ENCODE measurements at regions not wholly inside any gene's neighbourhood (a gene's known extent, or its start where the extent isn't known, plus 50 kb on each side); places are given as distances from the start of the nearest gene placed in this dataset.

DNA sequence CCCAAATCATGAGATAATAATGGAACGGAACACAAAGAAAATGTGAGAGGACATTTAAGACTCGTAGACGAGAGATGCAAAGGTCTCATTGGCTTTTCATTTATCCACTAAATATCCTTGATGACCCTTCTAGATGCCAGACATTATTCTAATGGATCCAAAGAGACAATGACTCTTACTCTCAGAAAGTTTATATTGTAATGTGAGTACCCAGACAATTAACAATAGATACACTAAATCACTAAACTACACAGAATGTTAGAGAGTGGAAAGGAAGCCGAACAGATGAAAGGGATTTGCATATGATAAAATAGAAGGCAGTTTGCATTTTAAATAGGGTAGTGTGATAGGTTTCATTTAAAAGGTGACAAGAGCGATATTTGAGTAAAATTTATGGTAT is 973.3 kb downstream of the TAF11L14 start:
- TF ChIP-seq EP300 (IDR thresholded peaks at IDR 0.05; ENCODE audit: borderline replicate concordance in 1 of 2, low read depth in 2 of 2, low read length in 2 of 2) (no peak), SP1 (IDR thresholded peaks at IDR 0.05; ENCODE audit: low read depth, low read length) (no peak), MAFK (IDR thresholded peaks at IDR 0.05; ENCODE audit: low read depth, low read length) (no peak), YY1 (IDR thresholded peaks at IDR 0.05; ENCODE audit: low read depth, low read length) (no peak), SP2 (IDR thresholded peaks at IDR 0.05; ENCODE audit: low read length) (no peak), SIN3A (conservative IDR thresholded peaks at IDR 0.05 in 1 of 2, IDR thresholded peaks at IDR 0.05 in 1 of 2; ENCODE audit: low read depth in 1 of 2, low read length in 2 of 2) (no peak), POLR2A (IDR thresholded peaks at IDR 0.05; ENCODE audit: control extremely low read depth in 1 of 2, low read depth in 2 of 2, low read length in 2 of 2) (no peak), EGR1 (IDR thresholded peaks at IDR 0.05; ENCODE audit: borderline replicate concordance, low read depth, low read length) (no peak)
- TF ChIP-seq, protein P1, sequence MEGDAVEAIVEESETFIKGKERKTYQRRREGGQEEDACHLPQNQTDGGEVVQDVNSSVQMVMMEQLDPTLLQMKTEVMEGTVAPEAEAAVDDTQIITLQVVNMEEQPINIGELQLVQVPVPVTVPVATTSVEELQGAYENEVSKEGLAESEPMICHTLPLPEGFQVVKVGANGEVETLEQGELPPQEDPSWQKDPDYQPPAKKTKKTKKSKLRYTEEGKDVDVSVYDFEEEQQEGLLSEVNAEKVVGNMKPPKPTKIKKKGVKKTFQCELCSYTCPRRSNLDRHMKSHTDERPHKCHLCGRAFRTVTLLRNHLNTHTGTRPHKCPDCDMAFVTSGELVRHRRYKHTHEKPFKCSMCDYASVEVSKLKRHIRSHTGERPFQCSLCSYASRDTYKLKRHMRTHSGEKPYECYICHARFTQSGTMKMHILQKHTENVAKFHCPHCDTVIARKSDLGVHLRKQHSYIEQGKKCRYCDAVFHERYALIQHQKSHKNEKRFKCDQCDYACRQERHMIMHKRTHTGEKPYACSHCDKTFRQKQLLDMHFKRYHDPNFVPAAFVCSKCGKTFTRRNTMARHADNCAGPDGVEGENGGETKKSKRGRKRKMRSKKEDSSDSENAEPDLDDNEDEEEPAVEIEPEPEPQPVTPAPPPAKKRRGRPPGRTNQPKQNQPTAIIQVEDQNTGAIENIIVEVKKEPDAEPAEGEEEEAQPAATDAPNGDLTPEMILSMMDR (IDR thresholded peaks at IDR 0.05; ENCODE audit: control extremely low read depth in 1 of 3, insufficient read depth in 1 of 3, low read depth in 1 of 3, low read length in 3 of 3) = no peak

All from H1 (cell line).